KMS-11 (cell line): ENCODE measurements at regions not wholly inside any gene's neighbourhood (a gene's known extent, or its start where the extent isn't known, plus 50 kb on each side); places are given as distances from the start of the nearest gene placed in this dataset.
A peak's percentile ranks its signal among the peaks of the same experiment; 100 is the strongest.

Experiments used
- H2AFZ ChIP-seq: fragments of 200-600 bp; sonication (generic); 2 replicates; pipeline ENCODE4 v1.6.1; 2016; ENCODE audit warnings: antibody characterized with exemption, mixed run types, low read depth
- H3K27ac ChIP-seq: fragments of 200-600 bp; sonication (generic); 2 replicates; pipeline ENCODE4 v1.6.1; 2016; ENCODE audit warnings: mild to moderate bottlenecking, mixed run types
- H3K27me3 ChIP-seq: fragments of 200-600 bp; sonication (generic); 2 replicates; pipeline ENCODE4 v1.6.1; 2017; ENCODE audit warnings: mild to moderate bottlenecking, low read depth, mixed run types, moderate library complexity; ENCODE audit not compliant: insufficient read depth
- H3K36me3 ChIP-seq: fragments of 200-600 bp; sonication (generic); 2 replicates; pipeline ENCODE4 v1.6.1; 2017; ENCODE audit warnings: mild to moderate bottlenecking, mixed run types; ENCODE audit not compliant: insufficient read depth
- H3K4me1 ChIP-seq: fragments of 200-600 bp; sonication (generic); 2 replicates; pipeline ENCODE4 v1.6.1; 2016; ENCODE audit warnings: mild to moderate bottlenecking, low read depth, mixed run types; ENCODE audit not compliant: poor library complexity, severe bottlenecking
- H3K4me2 ChIP-seq: fragments of 200-600 bp; sonication (generic); 2 replicates; pipeline ENCODE4 v1.7.0; 2016; ENCODE audit warnings: mild to moderate bottlenecking, mixed run types
- H3K4me3 ChIP-seq: fragments of 200-600 bp; sonication (generic); IDR thresholded peaks from 2 replicates; pipeline ENCODE4 v1.6.1; 2017; ENCODE audit warnings: low read depth, low read length, mixed read lengths; ENCODE audit not compliant: insufficient read depth
- H3K79me2 ChIP-seq: fragments of 200-600 bp; sonication (generic); 2 replicates; pipeline ENCODE4 v1.6.1; 2016; ENCODE audit warnings: low read depth, mixed run types; ENCODE audit not compliant: insufficient read depth
- H3K9ac ChIP-seq: fragments of 200-600 bp; sonication (generic); 2 replicates; pipeline ENCODE4 v1.6.1; 2016; ENCODE audit warnings: mild to moderate bottlenecking, mixed run types
- H4K20me1 ChIP-seq: fragments of 200-600 bp; sonication (generic); 2 replicates; pipeline ENCODE4 v1.6.1; 2016; ENCODE audit warnings: mild to moderate bottlenecking, mixed run types; ENCODE audit not compliant: insufficient read depth
- TF ChIP-seq, protein P1 (sequence below): fragments of 200-600 bp; sonication (generic); conservative IDR thresholded peaks from 2 replicates; pipeline ENCODE4 v1.6.1; 2017; ENCODE audit warnings: low read depth, mild to moderate bottlenecking, antibody characterized with exemption, low read length, moderate library complexity, mixed read lengths

GRCh38 chr20:60210779-60211617 lies 252.8 kb downstream of the CDH26 start:
- Histone ChIP-seq H3K27me3 (no peaks in the 10 kb centered on the region), H3K4me3 (no peak overlapping the region), H3K36me3 (no peaks in the 10 kb centered on the region), H4K20me1 (no peaks in the 10 kb centered on the region), H3K79me2 (no peaks in the 10 kb centered on the region), H3K9ac (no peak overlapping the region), H3K27ac (no peak overlapping the region), H2AFZ (peak overlapping the region; percentile 51; the same call in 1 of the 2 replicates), H3K4me2 (peak overlapping the region; percentile 34; the same call in 1 of the 2 replicates), H3K4me1 (peaks cover 8% of the 10 kb centered on the region)
- TF ChIP-seq, protein P1, sequence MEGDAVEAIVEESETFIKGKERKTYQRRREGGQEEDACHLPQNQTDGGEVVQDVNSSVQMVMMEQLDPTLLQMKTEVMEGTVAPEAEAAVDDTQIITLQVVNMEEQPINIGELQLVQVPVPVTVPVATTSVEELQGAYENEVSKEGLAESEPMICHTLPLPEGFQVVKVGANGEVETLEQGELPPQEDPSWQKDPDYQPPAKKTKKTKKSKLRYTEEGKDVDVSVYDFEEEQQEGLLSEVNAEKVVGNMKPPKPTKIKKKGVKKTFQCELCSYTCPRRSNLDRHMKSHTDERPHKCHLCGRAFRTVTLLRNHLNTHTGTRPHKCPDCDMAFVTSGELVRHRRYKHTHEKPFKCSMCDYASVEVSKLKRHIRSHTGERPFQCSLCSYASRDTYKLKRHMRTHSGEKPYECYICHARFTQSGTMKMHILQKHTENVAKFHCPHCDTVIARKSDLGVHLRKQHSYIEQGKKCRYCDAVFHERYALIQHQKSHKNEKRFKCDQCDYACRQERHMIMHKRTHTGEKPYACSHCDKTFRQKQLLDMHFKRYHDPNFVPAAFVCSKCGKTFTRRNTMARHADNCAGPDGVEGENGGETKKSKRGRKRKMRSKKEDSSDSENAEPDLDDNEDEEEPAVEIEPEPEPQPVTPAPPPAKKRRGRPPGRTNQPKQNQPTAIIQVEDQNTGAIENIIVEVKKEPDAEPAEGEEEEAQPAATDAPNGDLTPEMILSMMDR = peak; percentile 95

DNA sequence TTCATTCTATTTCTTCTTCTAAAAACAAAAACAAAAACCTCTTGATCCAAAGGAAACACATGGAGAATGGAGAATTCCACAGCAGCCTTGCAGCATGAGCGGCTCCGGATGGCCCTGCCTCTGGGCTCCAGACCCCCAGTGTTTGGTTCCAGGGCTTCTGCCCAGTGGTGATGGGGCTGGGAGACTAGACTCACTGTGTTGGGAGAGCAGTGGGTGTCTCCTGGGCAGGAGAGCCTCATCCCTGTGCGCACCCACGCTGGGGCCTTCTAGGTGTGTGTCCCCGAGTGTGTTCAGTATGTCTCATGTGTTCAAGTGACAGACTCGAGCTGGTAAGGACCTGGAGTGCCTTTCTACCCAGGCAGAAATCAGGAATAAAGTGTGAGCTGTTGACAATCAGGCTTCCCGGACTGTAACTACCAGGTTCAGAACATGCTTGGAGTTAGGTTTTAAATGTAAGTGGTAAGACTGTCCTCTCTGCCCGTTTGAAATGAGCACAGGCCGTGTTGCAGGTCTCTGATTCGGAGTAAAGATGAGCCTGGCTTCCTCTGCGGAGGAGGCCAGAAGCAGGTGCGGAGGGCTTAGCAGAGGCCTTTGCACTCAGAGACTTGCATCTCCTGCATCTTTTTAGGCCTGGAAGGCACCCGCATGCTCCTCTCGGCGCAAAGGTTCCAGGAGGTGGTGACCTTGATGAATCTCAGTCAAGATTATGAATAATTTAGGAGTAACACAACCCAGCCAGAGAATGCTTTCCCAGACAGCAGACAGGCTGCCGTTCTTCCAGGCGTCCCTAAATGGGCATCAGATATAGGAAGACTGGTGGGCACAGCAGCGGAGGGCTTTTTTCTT lies 253.6 kb downstream of the CDH26 start:
- H3K9ac ChIP-seq = no peak overlapping the region
- no peaks in the 10 kb centered on the region for H4K20me1 ChIP-seq
- H3K4me1 ChIP-seq = peaks cover 8% of the 10 kb centered on the region
- no peak overlapping the region for H3K4me3 ChIP-seq
- H3K4me2 ChIP-seq = 0 out of 2 replicates have a peak overlapping the region, but pooled peaks have one; percentile 34
- TF ChIP-seq, protein P1 = no peak
- H3K79me2 ChIP-seq = no peaks in the 10 kb centered on the region
- H2AFZ ChIP-seq = peak overlapping the region; percentile 51; the same call in 1 of the 2 replicates
- no peak overlapping the region for H3K27ac ChIP-seq
- H3K27me3 ChIP-seq = no peaks in the 10 kb centered on the region
- no peaks in the 10 kb centered on the region for H3K36me3 ChIP-seq

- TF ChIP-seq, protein P1 = no peak
These were observed 254.5 kb downstream of the CDH26 start for GRCh38 chr20:60212695-60213094.

DNA sequence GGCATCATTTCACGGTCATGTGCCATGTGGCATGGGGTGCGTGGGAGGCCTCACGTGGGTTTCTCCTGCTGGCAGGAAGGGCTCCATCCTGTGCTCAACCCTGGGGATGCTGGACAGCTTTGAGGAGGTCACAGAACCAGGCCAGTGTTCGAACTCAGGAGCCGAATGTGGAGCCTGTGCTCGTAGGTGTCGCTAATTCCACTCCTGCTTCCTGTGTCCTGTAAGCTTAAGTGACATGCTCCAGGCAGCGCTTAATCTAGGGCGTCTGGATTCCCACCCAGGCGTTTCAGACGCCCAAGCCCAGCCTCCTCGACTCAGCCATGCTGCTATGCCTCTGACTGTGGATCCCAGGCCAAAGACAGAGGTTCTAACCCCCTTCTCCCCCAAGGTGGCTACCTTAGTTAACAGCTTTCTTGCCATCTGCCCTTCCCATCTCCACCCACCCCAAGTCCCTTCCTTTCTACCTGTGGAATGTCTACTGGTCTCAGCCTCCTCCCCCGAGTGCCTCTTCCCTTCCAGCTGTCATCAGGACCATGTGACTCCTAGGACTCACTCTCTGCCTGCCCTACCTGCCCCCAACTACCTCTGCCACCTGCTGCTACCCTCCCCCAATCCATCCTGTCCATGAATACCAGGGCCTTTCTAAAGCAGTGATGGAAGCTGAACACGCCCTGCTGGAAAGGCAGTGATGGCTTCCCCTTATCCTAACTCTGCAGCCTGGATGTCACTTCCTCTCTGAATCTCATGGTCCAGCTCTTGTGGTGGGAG lies 255.1 kb downstream of the CDH26 start:
- H4K20me1 ChIP-seq = no peaks in the 10 kb centered on the region
- no peak overlapping the region for H3K27ac ChIP-seq
- H2AFZ ChIP-seq = no peak overlapping the region
- no peak overlapping the region for H3K9ac ChIP-seq
- TF ChIP-seq, protein P1 = no peak
- peaks cover 8% of the 10 kb centered on the region for H3K4me1 ChIP-seq
- H3K4me2 ChIP-seq = no peak overlapping the region
- H3K79me2 ChIP-seq = no peaks in the 10 kb centered on the region
- H3K36me3 ChIP-seq = no peaks in the 10 kb centered on the region
- no peak overlapping the region for H3K4me3 ChIP-seq
- no peaks in the 10 kb centered on the region for H3K27me3 ChIP-seq

More at GRCh38 chr20:60212695-60213094, 254.5 kb downstream of the CDH26 start:
- peaks cover 8% of the 10 kb centered on the region for H3K4me1 ChIP-seq
- H2AFZ ChIP-seq = no peak overlapping the region
- no peaks in the 10 kb centered on the region for H4K20me1 ChIP-seq
- no peak overlapping the region for H3K4me2 ChIP-seq
- no peaks in the 10 kb centered on the region for H3K27me3 ChIP-seq
- H3K79me2 ChIP-seq = no peaks in the 10 kb centered on the region
- H3K36me3 ChIP-seq = no peaks in the 10 kb centered on the region
- H3K9ac ChIP-seq = no peak overlapping the region
- H3K27ac ChIP-seq = no peak overlapping the region
- H3K4me3 ChIP-seq = no peak overlapping the region
